HG03565 (cell line): ENCODE measurements at regions not wholly inside any gene's neighbourhood (a gene's known extent, or its start where the extent isn't known, plus 50 kb on each side); places are given as distances from the start of the nearest gene placed in this dataset.

Experiments
- ATAC-seq: cut with Tn5 transposase; IDR thresholded peaks from one replicate; pipeline ENCODE4 v1.9.1; 2021; ENCODE audit warnings: mild to moderate bottlenecking, moderate library complexity; ENCODE audit not compliant: unreplicated experiment

GRCh38 chr3:59424268-59425010, 374.6 kb upstream of the CFAP20DC start:
- no peak for ATAC-seq

- no peak for ATAC-seq
These were observed 373.9 kb upstream of the CFAP20DC start for GRCh38 chr3:59423707-59424106.

- ATAC-seq = no peak
These were observed 372.5 kb upstream of the CFAP20DC start for GRCh38 chr3:59422312-59422711.

- ATAC-seq = no peak
These were observed 369.0 kb upstream of the CFAP20DC start for GRCh38 chr3:59418836-59419235.

GRCh38 chr3:59412516-59412915, 362.7 kb upstream of the CFAP20DC start:
- no peak for ATAC-seq

- ATAC-seq = no peak
These were observed 361.9 kb upstream of the CFAP20DC start for GRCh38 chr3:59411694-59412093.

GRCh38 chr3:59411186-59411585, 361.4 kb upstream of the CFAP20DC start:
- no peak for ATAC-seq

GRCh38 chr3:59408047-59408624, 358.3 kb upstream of the CFAP20DC start:
- ATAC-seq = no peak

GRCh38 chr3:59407425-59407824, 357.6 kb upstream of the CFAP20DC start:
- no peak for ATAC-seq

GRCh38 chr3:59406943-59407342, 357.1 kb upstream of the CFAP20DC start:
- ATAC-seq = peak; percentile 80

GRCh38 chr3:59404851-59405250, 355.0 kb upstream of the CFAP20DC start:
- ATAC-seq = no peak

- ATAC-seq = no peak
These were observed 354.2 kb upstream of the CFAP20DC start for GRCh38 chr3:59404064-59404463.

- no peak for ATAC-seq
These were observed 352.1 kb upstream of the CFAP20DC start for GRCh38 chr3:59401924-59402323.

GRCh38 chr3:59392116-59392515, 342.3 kb upstream of the CFAP20DC start:
- no peak for ATAC-seq

GRCh38 chr3:59391131-59391530, 341.3 kb upstream of the CFAP20DC start:
- no peak for ATAC-seq

- peak; percentile 35 for ATAC-seq
These were observed 338.9 kb upstream of the CFAP20DC start for GRCh38 chr3:59388555-59389270.

GRCh38 chr3:59386165-59386564, 336.3 kb upstream of the CFAP20DC start:
- peak; percentile 69 for ATAC-seq

- ATAC-seq = no peak
These were observed 335.7 kb upstream of the CFAP20DC start for GRCh38 chr3:59385547-59385946.

GRCh38 chr3:59381282-59381681, 331.5 kb upstream of the CFAP20DC start:
- ATAC-seq = peak; percentile 48

- ATAC-seq = no peak
These were observed 330.3 kb upstream of the CFAP20DC start for GRCh38 chr3:59380146-59380545.

GRCh38 chr3:59374818-59375211, 325.0 kb upstream of the CFAP20DC start:
- peak; percentile 100 for ATAC-seq
